HG02759 (cell line): ENCODE measurements at regions not wholly inside any gene's neighbourhood (a gene's known extent, or its start where the extent isn't known, plus 50 kb on each side); places are given as distances from the start of the nearest gene placed in this dataset.

Experiments
- ATAC-seq: cut with Tn5 transposase; IDR thresholded peaks from one replicate; pipeline ENCODE4 v1.9.1; 2021; ENCODE audit warnings: mild to moderate bottlenecking, moderate library complexity; ENCODE audit not compliant: unreplicated experiment

- ATAC-seq: no peak
Measured at GRCh38 chr5:54721951-54722654, 204.5 kb downstream of the SNX18 start.

GRCh38 chr5:54721116-54721515 lies 203.6 kb downstream of the SNX18 start:
- ATAC-seq: no peak

GRCh38 chr5:54720341-54720740 lies 202.8 kb downstream of the SNX18 start:
- no peak for ATAC-seq

GRCh38 chr5:54719384-54720283 lies 202.1 kb downstream of the SNX18 start:
- no peak for ATAC-seq

DNA sequence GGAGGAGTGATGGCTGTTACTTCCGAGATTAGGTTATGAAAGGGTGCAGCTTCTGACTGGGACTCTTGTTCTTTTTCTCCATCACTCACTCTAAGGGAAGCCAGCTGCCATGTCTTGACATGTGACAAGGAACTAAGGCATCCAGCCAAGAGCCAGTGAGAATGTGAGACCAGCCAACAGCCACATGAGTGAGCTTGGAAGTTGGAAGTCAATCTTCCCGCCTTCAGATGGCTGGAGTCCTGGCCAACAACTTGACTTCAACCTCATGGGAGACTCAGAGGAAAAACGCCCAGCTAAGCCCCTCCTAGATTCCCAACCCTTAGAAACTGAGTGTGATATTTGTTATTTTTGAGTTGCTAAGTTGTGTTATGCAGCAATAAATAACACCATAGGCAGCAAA lies 201.1 kb downstream of the SNX18 start:
- ATAC-seq: no peak

- no peak for ATAC-seq
Measured at GRCh38 chr5:54717870-54718269, 200.3 kb downstream of the SNX18 start.

- ATAC-seq: no peak
Measured at GRCh38 chr5:54717459-54717858, 199.9 kb downstream of the SNX18 start.

DNA sequence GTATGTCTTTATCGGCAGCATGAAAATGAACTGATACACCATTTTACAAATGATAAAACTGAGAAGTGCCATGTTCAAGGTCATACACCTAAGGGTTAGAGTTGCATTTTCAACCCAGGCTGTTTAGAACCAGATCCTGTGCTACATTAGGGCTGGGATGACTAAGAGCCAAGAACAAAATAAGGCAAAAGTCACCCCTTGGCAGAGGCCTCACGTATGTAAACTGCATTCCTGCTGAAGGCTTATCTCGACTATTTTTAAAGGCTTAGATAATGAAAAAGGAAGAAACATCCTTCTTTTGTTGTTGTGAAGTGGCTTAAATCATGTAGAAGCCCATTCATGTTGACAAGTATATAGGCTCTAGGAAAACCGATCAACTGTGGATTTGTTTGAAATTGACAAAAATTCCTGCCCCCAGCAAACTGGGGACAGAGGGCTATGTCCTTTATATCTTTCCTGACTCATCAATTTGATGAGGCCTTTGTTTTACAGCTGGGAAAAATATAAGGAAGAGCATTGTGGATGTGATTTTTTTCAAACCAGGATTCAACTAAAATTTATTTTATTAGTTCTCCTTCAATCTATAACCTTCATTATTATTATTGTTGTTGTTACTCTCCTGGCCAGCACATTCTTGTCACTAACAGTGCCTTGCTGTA lies 196.5 kb downstream of the SNX18 start:
- ATAC-seq: no peak

GRCh38 chr5:54709096-54709495 lies 191.5 kb downstream of the SNX18 start:
- no peak for ATAC-seq

GRCh38 chr5:54707841-54708240 lies 190.3 kb downstream of the SNX18 start:
- ATAC-seq: no peak

GRCh38 chr5:54705994-54706653 lies 188.6 kb downstream of the SNX18 start:
- no peak for ATAC-seq

- ATAC-seq: no peak
Measured at GRCh38 chr5:54704825-54705224, 187.3 kb downstream of the SNX18 start.

DNA sequence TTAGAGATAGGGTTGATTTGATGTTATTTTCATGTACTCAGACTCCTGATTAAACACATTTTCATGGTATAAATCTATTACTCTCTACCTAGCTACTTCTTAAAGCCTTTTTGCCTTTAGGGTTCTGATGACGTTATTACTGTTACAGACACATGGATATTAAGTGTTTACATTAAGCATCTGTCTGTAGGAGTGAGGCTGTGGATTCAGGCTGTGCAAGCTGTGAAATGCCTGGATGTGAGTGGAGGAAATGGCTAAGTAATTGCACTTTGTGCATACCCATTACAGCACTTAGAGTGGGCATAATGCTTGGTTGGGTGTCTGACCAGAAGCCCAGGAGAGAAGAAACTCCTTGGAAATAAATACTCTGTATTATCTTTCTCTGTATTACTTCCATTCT lies 186.8 kb downstream of the SNX18 start:
- ATAC-seq: no peak

GRCh38 chr5:54703565-54704255 lies 186.2 kb downstream of the SNX18 start:
- ATAC-seq: no peak

GRCh38 chr5:54703133-54703532 lies 185.6 kb downstream of the SNX18 start:
- ATAC-seq: no peak

DNA sequence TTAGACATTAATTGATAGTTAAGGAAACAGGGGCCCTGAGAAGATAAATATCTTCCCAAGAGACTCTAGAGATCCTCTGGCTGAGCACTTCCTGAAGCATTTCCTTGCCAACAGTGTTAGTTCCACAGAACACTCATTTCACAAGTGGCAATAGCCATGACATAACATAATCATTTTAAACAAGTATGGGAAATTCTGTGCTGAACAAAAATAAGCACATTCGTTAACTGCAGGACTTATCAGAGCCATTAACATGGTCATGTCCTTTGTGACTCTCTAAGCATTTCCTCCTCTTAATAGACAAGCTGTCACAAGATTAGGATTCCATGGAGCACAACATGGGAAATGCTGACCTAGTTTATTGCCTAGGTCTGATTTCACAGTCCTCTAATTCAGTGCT lies 184.9 kb downstream of the SNX18 start:
- ATAC-seq: no peak

DNA sequence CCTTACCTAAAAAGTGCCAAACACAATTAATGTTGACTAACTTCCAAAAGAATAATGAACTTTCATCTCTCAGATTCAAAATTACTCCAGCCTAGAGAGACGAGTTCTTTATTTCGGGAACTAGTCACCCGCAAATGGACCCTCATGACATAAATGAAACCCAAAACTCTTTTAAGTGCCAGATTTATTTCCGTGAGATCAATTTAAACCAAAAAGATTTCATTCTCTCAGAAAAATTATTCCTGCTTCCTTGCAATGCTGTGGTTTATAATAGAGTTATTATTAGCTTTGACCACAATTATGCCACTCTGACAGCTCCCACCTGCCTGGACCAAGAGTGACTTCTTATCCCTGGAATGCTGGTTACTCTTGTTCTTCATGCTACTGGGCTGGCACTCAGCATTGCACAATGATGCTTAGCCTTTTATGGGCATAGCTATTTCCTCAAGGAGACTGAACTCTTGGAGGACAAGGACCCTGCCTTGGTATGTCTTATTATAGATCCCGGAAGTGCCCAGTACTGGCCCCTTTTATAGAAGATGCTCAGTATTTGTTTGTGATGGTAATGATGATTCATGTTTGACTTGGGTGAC lies 183.5 kb downstream of the SNX18 start:
- no peak for ATAC-seq

- no peak for ATAC-seq
Measured at GRCh38 chr5:54696931-54697330, 179.4 kb downstream of the SNX18 start.

DNA sequence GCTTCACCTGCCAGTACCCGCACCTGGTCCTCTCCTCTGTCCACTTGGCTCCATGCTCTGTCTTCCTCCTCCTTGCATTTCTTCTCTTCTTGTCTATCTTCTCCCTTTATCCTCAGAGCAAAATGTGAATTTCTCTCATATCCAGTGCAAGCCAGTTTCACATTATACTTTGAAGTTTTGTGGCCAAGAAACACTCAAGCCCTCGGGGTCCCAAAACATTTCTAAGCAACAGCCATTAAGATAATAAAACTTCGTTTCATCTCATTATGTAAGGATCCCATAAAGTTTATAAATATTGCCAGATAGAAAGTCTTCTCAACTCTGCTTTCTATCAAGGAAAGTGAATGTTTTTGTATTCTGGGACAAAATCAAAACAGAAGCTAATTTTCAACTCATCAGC lies 178.8 kb downstream of the SNX18 start:
- no peak for ATAC-seq
